KG1 (cell line): ENCODE measurements at regions not wholly inside any gene's neighbourhood (a gene's known extent, or its start where the extent isn't known, plus 50 kb on each side); places are given as distances from the start of the nearest gene placed in this dataset.

Experiments
- DNase-seq: peaks from one replicate; lab custom pipeline; 2025; lab: John Stamatoyannopoulos, UW

DNA sequence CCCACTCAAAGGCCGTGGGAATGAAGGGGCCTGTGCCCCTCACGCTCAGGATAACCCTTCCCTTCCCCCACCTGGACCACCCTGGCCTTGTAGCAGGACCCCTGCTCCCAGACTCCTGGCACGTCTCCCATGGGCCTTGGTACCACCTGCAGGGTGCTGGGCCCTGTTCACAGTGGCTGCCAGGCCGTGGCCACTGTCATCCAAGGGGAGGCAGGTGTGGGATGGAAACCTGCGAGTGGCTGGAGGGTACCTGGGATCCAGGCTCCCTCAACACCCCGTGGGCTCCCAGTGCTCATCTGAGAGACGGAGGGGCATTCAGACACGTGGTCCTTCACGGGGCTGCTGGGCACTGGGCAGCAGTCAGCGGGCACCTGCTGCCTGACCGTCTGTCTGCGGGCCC lies 75.6 kb upstream of the CIBAR2 start:
- DNase-seq, result no peak

DNA sequence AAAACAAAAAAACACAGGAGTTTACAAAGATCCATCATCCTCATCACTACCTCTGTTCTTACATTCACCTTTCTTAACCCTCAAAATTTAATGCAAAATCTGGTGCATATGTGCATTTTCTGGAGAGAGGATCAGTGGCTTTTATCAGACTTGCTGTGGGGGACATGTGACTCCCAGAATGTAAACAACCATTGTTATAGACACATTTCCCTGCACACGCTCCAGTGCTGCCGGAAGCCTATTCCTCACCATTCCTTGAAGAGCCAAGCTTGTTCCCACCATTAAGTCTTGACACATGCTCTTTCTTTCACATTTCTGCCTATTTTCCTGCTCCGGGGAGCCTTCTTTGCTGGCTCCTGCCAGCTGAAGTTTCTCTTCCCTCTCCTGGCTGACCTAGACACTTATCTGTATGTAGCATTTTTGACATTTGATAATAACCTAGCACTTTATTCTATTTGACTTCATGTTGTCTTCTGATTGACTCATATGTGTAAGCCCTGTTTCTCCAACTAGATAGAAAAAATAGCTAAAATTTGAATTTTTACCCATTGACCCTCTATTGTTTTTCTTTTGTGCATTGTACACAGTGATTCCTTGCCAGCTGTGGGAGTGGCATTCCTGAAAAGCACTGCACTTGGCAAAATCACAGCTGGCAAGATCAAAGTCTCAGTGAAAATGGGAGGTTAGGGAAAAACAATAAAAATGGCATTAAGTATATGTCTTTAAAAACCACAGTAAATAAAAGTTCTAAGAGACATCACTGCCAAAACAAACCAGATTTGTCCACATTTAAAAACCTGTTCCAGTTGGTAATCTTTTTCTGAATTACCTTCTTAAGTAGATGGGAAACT lies 76.8 kb upstream of the CIBAR2 start:
- DNase-seq, result no peak

DNA sequence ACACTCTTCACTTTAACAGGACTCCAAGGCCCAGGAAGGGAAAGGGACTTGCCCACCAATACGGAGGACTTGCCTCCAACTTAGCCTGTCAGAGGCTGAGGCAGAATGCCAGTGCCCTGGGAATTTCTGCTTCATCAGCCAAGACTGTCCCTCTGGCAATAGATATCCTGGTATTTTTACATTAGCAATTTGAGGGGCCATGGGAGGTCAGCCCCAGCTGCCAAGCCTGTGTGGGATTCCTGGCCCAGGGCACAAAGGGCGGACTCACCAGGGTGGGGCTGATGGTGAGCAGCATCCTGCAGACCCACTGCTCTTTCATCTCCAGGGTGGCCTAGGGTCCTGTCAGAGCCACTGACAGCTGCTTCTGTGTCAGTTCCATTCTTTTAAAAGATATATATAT lies 78.3 kb upstream of the CIBAR2 start:
- DNase-seq, result no peak

DNA sequence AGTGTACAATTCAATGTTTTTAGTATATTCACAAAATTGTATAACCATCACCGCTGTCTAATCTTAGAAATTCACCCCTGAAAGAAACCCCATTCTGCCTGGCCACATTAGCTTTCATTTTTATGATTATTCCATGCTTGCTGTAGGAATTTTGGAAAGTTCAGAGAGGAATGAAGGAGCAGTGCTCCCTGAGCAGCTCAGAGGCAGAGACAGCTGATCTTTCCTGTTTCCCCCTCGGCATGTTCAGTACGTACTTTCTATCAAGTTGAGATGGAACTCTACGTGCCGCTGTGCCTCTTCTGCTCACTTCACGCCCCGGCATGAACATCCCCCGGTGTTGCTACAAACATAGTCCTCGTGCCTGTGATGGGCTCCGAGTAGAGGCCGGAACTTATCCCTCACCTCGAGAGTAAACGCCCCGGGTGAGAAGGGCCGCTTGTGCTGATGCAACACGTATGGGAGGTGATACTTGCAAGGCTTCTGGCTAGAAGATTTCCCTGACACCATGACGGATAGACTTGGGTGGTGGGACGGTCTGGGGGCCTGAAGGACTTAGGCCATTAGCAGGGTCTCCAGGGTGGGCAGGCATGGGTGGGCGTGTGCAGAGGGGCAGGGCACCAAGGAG lies 79.2 kb upstream of the CIBAR2 start:
- no peak for DNase-seq

DNA sequence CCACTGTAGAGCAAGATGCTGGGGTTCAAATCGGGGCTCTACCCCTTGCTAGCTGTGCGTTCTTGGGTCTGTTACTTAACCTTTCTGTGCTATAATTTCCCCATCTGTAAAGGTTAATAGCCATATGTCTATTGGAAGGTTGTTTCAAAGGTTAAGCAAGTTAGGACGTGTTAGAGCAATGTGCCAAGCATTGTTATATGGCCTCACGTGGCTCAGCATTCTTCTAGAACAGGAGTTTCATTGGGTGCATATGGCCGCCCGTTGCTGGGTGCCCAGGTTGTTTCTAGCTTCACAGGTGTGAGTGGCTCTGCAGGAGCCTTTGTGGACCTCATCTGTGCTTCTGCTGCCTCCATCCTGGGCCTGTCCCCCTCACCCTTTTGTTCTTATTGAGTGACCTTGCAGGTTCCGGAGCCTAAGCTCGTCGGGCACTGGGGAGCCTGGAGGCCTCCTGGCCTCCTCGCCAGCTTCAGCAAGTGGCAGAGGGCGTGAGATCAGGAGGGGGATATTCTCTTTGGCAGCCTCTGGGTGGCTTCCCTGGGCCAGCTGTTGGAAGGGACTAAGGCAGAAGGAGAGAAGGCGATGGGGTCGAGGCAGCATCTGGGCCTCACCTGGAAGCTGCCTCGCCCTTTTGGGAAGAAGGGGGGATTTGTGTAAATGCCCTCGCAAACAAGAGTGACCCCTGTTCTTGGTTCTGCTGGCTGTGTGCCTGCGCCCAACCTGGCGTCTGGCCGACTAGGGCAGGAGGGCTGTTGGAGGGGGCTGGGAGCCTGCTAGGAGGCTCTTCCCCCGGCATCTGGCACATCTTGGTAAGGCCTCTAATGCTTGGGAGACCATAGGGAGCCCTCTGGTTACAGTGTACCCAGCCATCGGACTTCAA lies 80.2 kb upstream of the CIBAR2 start:
- no peak for DNase-seq

DNA sequence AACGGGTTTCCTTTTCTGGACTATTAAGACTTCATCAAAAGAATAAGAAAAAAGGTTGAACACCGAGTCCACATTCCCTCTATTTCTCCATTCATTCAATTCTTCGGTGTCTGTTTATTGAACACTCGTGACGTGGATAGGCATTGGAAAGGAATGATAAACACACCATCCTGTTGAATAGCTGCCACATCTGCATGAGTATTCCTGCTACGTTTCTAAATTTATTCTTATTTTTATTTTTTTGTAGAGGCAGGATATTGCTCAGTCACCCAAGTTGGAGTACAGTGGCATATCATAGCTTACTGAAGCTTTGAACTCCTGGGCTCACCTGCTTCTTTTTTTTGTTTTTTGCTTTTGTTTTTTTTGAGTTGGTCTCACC lies 80.8 kb upstream of the CIBAR2 start:
- DNase-seq, result no peak

DNA sequence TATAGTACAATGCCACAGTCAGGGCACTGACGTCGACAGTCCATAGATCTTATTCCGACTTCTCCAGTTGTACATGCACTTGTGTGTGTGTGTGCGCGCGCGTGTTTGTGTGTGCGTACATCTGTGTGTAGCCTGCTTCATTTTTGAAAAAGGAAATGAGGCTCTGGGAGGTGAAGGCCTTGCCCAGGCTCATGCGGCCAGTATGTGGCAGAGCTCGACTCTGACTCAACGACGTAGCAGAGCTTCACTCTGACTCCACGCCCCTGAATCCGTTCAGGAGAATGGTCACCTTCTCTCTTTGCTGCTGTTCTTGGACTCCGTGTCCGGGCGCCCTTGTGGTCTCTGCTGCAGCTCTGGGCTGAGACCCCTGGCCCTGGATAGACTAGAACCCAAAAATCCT lies 81.6 kb upstream of the CIBAR2 start:
- DNase-seq, result no peak

DNA sequence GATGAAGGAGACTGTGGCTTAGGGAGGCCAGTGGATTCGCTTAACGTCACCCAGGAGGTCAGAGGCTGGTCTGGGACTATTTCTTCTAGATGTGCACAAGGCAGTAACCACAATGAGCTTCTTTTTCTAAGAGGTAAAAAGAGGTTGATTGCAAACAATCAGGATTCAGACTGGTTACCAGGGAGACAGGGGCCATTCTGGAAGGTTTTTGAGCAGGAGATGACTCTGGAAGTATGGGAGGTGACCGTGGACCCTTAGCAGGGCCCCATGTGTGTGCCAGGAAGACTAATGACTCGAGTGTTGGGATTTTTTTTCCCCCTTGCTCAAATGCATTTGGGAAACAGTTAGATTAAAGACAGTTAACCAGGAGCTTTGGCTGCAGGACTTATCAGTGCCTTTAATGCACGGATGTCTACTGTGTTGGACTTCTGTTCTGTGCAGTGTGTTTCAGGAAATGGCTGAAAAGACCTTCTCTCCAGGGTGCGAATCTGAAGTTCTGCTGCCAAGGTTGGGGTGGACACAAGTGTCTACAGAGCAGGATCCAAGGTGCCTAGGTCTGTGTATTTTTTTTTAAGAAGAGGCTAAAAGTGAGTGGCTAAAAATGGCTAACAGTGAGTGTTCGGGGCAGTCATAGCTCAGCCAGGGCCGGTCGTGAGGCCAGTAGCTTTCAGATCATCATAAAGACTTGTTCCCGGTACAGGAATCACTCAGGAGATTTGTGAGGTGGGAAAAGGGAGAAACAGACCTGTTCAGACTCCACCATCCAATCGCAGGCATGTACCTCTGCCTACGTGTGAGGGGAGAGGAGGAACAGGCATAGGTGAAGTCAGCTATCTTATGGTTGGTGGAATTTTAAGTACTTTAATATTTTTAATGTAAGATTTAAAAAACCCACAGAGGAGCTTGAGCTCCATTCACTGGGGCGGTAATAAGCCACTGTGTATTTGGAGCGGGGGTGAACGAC lies 82.3 kb upstream of the CIBAR2 start:
- no peak for DNase-seq

DNA sequence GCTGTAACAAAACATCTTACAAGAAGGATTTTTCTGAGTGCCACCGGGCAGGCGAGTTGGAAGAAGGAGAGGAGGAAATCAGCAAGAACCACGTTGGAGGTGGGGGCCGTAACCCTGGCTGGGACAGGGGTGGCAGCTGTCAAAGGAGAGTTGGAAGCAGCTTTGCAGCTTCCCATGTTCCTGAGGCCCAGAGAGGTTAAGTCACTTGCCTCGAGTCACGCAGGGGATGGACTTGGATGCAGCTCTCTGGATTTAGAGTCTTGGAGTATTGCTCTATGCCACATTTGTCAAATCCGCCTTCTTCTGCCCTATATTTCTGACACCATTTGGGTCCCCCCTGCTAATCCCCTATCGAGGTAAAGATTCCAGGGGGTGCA lies 83.0 kb upstream of the CIBAR2 start:
- no peak for DNase-seq

DNA sequence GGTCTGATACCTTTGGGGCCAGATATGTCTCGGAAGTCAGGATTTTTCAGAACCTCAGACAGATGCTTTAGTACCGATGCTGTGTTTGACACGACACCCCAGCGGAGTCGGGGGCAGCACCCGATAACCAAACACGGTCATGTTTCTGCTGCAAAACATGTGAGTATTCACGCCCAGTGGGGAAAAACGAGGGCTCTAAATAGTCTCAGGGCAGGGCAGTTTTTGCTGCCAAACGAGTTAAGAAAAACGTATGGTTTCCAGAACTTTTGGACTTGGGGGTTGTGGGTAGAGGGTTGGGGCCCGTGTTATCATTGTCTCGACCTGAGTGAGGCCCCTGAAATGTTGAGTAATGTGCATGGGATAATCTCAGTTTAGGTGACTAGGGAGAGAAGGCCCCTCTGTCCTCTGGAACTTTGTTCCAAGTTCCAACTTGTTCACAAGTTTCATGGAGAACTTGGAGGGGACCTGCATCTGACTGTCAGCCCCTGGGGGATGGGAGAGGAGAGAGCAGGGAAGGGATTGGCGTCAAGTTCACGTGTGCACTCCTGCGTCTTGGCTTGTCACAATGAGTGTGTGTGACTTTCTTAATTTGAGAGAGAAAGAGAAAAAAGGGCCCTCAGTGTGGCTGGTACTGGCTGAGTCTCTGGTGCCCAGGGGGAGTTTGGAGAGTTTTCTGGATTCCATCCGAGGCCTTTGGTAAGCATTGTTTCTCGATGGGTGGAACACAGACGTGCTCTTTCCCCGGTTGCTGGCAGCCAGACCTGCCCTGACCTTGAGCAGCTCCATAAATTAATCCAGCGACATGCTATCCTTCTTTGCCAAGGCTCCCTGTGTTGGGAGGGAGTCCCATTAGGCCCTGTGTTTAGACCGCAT lies 83.9 kb upstream of the CIBAR2 start:
- DNase-seq, result no peak

DNA sequence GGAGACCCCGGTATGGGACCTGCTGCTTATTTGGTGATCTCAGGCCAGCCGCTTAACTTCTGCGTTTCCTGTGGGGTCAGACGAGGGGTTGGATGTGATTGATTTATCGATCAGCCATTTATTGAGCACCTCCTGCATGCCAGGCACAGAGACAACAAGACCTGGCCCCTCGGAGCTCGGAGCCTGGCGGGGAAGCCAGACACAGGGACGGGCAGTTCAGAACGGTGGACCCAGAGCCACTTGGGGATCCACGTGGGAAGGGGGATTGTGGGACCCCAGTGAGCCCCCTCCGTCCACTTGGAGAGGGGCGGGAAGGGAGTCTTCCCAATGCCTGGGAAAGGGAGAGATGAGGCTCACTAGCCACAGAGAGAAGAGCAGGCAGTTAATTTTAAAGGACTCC lies 84.7 kb upstream of the CIBAR2 start:
- DNase-seq, result no peak

DNA sequence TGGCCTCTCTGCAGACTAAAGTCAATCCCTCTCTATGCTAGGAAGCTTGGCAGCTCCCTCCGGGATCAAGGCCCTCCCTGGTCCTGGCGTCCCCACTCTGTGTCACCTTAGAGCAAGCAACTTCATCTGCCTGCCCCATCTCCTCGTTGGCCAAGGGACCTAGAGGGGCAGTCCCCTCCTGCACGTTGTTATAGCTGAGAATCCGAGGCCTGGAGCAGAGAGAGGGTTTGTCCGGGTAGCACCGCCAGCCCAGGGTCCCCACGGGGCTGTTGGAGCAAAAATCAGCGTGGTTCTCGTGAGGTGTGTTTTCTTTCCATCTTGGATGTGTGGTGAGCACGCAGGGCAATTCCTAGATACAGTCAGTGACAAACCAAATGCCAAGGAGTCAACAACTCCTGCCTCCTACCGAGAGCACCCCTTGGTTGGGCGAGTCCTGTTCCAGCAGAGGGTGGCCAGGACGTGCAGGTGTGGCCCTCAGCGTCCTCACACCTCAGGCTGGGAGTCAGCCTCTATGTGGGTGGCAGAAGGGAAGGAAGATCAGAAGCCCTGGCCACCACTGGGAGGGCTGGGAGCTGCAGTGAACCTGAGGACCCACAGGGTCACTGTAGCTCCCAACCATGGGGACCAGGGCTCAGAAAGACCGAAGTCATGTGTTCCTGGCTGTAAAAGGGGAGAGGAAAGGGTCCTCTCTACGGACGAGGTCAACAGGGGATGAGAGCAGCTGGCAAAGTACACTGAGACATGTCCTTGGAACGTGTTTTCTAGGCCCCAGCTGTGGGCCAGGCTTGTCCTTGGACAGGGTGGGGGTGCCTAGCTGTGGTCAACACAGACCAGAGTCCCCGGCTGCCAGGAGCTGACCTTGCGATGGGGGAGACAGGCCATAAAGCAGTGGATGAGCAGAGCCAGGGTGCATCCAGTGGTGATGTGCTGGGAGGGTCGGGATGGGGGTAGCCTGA lies 85.6 kb upstream of the CIBAR2 start:
- no peak for DNase-seq

DNA sequence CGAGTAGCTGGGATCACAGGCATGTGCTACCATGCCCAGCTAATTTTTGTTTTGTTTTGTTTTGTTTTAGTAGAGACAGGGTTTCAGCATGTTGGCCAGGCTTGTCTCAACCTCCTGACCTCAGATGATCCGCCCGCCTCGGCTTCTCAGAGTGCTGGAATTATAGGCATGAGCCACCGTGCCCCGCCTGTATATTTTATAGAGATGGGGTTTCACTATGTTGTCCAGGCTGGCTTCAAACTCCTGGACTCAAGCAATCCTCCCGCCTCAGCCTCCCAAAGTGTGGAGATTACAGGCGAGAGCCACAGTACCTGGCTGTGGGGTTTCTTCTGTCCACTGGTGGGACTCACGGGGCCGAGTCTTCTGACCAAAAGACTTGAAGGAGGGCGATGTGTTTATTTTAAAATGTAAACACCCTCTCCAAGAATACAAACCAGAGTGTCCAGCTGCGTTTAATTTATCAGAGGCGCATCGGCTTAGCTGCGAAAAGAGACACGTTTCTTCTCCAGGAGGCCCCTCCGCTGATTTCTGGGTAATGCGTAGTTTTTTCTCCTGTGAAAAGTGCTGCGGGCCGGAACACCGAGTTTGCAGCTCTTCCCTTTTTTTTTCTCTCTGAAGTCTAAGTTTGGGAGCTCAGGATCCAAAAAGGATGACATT lies 86.9 kb upstream of the CIBAR2 start:
- no peak for DNase-seq

DNA sequence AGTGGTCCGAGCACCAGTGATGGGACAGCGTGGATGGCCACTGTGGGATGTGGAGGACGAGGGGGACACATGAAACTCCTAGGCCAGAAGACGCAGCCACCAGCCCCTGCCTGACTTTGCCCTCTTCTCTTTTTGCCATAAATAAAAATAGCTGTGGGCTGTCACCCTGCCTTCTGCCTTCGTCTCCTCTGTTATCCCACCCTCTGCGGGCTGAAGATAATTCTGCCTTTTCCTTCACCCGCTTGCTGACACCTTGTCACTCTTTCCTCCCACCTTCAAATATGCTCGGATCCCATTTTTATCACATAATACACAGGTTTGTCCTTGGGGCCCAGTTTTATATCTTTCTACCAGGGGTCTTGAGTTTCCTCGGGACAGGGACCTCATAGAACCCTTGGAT lies 87.6 kb upstream of the CIBAR2 start:
- no peak for DNase-seq

DNA sequence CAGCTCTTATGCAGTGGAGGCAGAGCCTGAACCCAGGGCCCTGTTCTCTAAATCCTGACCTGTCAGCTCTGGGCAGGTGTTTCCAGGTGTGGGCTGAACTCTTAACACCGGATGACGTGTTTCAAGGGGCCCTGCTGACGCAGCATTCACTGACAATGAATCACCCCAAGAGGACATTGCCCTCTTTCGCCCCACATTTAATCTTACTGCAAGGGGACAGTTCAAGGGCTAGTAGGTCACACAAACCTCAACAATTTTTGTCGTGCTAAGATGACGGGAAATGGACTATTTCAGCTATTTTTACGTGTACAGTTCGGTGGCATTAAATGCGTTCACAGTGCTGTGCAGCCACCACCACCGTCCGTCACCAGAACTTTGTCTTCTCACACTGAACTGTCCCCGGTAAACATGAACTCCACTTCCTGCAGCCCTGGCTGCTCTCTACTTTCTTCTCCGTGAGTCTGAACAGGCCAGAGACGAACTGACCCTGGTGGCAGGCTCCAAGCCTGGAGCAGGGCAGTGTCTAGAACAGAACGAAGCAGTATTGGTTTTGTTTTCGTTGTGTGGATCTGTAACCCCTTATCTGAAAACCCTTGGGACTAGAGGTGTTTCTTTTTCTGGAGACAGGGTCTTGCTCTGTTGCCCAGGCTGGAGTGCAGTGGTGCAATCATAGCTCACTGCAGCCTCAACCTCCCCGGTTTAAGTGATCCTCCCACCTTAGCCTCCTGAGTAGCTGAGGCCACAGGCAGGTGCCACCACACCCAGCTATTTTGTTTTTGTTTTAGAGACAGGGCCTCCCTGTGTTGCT lies 88.4 kb upstream of the CIBAR2 start:
- DNase-seq, result no peak

DNA sequence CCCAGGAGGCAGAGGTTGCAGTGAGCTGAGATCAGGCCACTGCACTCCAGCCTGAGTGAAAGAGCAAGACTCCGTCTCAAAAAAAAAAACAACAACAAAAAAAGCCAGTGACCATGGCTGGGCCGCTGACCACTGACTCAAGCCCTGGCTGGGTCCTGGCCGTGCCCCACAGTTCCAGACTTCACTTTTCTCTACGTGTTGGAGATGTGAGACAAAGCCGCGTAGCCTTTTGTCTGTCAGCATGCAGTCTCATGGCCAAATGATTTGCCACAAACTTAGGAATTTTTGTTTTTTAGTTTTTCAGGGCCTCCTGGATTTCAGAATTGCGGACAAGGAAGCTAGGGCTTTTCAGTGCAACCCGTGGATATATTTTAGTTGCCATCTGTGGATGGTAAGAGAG lies 89.3 kb upstream of the CIBAR2 start:
- DNase-seq, result no peak

DNA sequence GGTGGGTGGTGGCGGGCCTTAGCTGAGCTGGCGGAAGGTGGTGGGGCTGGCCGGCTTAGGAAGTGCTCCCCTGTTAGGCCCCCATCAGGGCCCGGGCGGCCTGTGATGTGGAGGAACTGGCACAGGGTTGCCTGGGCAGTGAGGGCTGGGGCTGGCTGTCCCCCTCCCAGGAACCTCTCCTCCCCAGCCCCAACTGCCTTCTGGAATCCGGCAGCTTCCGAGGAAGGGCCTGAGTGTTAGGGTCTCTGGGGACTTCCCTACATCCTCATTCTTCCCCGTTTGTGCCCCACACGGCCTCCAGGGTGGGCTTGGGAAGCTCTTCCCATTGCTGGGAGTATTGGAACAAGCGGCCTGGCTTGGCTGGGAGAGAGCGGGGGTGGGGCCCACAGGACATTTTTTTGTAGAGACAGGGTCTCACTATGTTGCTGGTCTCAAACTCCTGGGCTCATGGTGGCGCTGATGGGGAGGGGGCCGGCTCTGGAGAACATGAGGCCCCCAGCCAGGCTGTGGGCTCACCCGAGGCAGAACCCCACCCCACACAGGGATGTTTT lies 89.9 kb upstream of the CIBAR2 start:
- DNase-seq, result no peak
